ENCODE measurements at regions not wholly inside any gene's neighbourhood (a gene's known extent, or its start where the extent isn't known, plus 50 kb on each side); places are given as distances from the start of the nearest gene placed in this dataset.

DNA sequence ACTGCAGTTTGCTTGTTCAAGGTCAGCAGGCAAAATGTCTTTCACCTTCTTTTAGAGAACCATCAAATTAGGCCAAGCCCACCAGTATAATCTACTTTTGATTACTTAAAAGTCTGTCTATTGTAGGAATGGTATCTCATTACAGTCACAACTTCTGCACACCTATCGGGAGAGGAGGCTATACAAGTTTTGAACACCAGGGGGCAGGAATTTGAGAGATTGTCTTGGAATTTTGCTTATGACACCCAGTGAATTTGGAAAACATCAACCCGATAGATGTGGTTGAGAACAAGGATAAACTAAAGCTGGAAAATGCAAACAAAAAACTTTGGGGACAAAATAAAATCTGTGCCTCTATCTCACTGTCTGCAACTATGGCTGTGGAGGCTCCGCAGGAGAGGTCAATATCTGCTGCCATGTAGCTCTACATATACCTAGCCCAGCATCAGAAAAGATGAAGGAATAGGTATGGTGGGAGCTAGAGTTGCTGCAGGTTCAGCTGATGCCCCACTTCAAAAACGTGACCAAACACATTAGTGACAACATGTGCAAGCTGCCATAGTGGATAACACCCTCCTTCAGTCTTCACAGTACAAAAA, 1299.2 kb upstream of the SPRY2 start:
- TF ChIP-seq, protein P1, sequence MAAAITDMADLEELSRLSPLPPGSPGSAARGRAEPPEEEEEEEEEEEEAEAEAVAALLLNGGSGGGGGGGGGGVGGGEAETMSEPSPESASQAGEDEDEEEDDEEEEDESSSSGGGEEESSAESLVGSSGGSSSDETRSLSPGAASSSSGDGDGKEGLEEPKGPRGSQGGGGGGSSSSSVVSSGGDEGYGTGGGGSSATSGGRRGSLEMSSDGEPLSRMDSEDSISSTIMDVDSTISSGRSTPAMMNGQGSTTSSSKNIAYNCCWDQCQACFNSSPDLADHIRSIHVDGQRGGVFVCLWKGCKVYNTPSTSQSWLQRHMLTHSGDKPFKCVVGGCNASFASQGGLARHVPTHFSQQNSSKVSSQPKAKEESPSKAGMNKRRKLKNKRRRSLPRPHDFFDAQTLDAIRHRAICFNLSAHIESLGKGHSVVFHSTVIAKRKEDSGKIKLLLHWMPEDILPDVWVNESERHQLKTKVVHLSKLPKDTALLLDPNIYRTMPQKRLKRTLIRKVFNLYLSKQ (tag by site-specific recombination; IDR thresholded peaks at IDR 0.05; ENCODE audit: borderline replicate concordance), result no peak
- TF ChIP-seq ZNF549 (tag by site-specific recombination; IDR thresholded peaks at IDR 0.05) (no peak), ZNF48 (tag by site-specific recombination; IDR thresholded peaks at IDR 0.05) (no peak), GLIS2 (tag by site-specific recombination; IDR thresholded peaks at IDR 0.05) (no peak), ZBTB21 (tag by site-specific recombination; IDR thresholded peaks at IDR 0.05) (no peak), ZNF660 (tag by site-specific recombination; IDR thresholded peaks at IDR 0.05) (no peak), ZNF2 (tag by site-specific recombination; IDR thresholded peaks at IDR 0.05) (no peak), TRIM28 (IDR thresholded peaks at IDR 0.05; ENCODE audit: borderline replicate concordance, low read length) (no peak), ZNF423 (tag by site-specific recombination; IDR thresholded peaks at IDR 0.05) (no peak)
- H3K36me3 ChIP-seq (ENCODE audit: control insufficient read depth in 2 of 2, insufficient read depth in 1 of 2, low read length in 2 of 2), result no peaks in the 10 kb centered on the region
- no peaks in the 10 kb centered on the region for H3K4me1 ChIP-seq (ENCODE audit: control insufficient read depth, insufficient read depth, low read length)
- CTCF ChIA-PET, result interaction anchor here (0.5 to 1.6 kb wide), 11 partner anchors 9 to 546 kb away, joined by 3 to 9 read pairs (median 4); no protein-coding TSS in a partner anchor
- no peak overlapping the region for H3K4me3 ChIP-seq (ENCODE audit: low read depth, low read length)
- POLR2A ChIA-PET, result no interaction called here
- H3K27ac ChIP-seq (ENCODE audit: extremely low read depth, low read depth, low read length), result no peak overlapping the region
- H3K9me3 ChIP-seq (ENCODE audit: control insufficient read depth, insufficient read depth, low read depth, low read length), result no peaks in the 10 kb centered on the region

DNA sequence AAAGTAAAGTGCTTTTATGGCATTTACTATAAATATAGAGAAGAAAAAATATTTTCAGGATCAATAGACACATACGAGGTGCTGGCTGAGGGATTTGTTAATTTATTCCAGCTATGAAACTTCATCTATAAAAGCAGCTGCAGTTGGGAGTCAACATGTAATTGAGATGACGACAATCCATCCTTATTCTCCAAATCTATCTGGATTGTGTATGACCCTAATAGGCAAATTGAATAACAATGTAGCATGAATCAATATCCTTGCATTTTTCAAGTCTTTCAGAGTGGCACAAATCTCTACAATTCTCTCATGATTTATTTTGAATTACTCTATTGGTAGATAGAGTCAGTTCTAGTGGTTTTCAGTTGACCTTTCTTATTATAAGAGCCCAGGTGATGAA, 1296.5 kb upstream of the SPRY2 start:
- Histone ChIP-seq H3K27ac (ENCODE audit: extremely low read depth, low read depth, low read length) (no peak overlapping the region), H3K4me1 (ENCODE audit: control insufficient read depth, insufficient read depth, low read length) (no peaks in the 10 kb centered on the region), H3K4me3 (ENCODE audit: low read depth, low read length) (no peak overlapping the region), H3K36me3 (ENCODE audit: control insufficient read depth in 2 of 2, insufficient read depth in 1 of 2, low read length in 2 of 2) (no peaks in the 10 kb centered on the region), H3K9me3 (ENCODE audit: control insufficient read depth, insufficient read depth, low read depth, low read length) (no peaks in the 10 kb centered on the region)
- CTCF ChIA-PET, result no interaction called here
- POLR2A ChIA-PET, result no interaction called here
- TF ChIP-seq ZBTB7A (tag by site-specific recombination; IDR thresholded peaks at IDR 0.05; ENCODE audit: low read depth), result no peak
- TF ChIP-seq ZNF133 (tag by site-specific recombination; IDR thresholded peaks at IDR 0.05), result no peak
- TF ChIP-seq ZBTB17 (tag by site-specific recombination; IDR thresholded peaks at IDR 0.05), result no peak
- no peak for TF ChIP-seq ZNF645 (tag by site-specific recombination; IDR thresholded peaks at IDR 0.05)
- no peak for TF ChIP-seq SALL2 (tag by site-specific recombination; IDR thresholded peaks at IDR 0.05; ENCODE audit: borderline replicate concordance)
- no peak for TF ChIP-seq ZNF221 (tag by site-specific recombination; IDR thresholded peaks at IDR 0.05; ENCODE audit: borderline replicate concordance)
- TF ChIP-seq ZXDB (tag by site-specific recombination; IDR thresholded peaks at IDR 0.05), result no peak
- TF ChIP-seq, protein P2, sequence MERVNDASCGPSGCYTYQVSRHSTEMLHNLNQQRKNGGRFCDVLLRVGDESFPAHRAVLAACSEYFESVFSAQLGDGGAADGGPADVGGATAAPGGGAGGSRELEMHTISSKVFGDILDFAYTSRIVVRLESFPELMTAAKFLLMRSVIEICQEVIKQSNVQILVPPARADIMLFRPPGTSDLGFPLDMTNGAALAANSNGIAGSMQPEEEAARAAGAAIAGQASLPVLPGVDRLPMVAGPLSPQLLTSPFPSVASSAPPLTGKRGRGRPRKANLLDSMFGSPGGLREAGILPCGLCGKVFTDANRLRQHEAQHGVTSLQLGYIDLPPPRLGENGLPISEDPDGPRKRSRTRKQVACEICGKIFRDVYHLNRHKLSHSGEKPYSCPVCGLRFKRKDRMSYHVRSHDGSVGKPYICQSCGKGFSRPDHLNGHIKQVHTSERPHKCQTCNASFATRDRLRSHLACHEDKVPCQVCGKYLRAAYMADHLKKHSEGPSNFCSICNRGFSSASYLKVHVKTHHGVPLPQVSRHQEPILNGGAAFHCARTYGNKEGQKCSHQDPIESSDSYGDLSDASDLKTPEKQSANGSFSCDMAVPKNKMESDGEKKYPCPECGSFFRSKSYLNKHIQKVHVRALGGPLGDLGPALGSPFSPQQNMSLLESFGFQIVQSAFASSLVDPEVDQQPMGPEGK (tag by site-specific recombination; IDR thresholded peaks at IDR 0.05), result no peak
- TF ChIP-seq ZFHX2 (tag by site-specific recombination; conservative IDR thresholded peaks at IDR 0.05), result no peak
- TF ChIP-seq ZNF658 (tag by site-specific recombination; IDR thresholded peaks at IDR 0.05), result no peak
- TF ChIP-seq KLF7 (tag by site-specific recombination; IDR thresholded peaks at IDR 0.05; ENCODE audit: borderline replicate concordance), result no peak
- TF ChIP-seq, protein P3, sequence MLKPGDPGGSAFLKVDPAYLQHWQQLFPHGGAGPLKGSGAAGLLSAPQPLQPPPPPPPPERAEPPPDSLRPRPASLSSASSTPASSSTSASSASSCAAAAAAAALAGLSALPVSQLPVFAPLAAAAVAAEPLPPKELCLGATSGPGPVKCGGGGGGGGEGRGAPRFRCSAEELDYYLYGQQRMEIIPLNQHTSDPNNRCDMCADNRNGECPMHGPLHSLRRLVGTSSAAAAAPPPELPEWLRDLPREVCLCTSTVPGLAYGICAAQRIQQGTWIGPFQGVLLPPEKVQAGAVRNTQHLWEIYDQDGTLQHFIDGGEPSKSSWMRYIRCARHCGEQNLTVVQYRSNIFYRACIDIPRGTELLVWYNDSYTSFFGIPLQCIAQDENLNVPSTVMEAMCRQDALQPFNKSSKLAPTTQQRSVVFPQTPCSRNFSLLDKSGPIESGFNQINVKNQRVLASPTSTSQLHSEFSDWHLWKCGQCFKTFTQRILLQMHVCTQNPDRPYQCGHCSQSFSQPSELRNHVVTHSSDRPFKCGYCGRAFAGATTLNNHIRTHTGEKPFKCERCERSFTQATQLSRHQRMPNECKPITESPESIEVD (tag by site-specific recombination; IDR thresholded peaks at IDR 0.05), result no peak
- TF ChIP-seq, protein P4, sequence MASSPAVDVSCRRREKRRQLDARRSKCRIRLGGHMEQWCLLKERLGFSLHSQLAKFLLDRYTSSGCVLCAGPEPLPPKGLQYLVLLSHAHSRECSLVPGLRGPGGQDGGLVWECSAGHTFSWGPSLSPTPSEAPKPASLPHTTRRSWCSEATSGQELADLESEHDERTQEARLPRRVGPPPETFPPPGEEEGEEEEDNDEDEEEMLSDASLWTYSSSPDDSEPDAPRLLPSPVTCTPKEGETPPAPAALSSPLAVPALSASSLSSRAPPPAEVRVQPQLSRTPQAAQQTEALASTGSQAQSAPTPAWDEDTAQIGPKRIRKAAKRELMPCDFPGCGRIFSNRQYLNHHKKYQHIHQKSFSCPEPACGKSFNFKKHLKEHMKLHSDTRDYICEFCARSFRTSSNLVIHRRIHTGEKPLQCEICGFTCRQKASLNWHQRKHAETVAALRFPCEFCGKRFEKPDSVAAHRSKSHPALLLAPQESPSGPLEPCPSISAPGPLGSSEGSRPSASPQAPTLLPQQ (tag by site-specific recombination; IDR thresholded peaks at IDR 0.05), result no peak
- no peak for TF ChIP-seq FEZF1 (tag by site-specific recombination; IDR thresholded peaks at IDR 0.05)
- TF ChIP-seq, protein P5, sequence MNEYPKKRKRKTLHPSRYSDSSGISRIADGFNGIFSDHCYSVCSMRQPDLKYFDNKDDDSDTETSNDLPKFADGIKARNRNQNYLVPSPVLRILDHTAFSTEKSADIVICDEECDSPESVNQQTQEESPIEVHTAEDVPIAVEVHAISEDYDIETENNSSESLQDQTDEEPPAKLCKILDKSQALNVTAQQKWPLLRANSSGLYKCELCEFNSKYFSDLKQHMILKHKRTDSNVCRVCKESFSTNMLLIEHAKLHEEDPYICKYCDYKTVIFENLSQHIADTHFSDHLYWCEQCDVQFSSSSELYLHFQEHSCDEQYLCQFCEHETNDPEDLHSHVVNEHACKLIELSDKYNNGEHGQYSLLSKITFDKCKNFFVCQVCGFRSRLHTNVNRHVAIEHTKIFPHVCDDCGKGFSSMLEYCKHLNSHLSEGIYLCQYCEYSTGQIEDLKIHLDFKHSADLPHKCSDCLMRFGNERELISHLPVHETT (tag by site-specific recombination; IDR thresholded peaks at IDR 0.05), result no peak
- TF ChIP-seq WT1 (tag by site-specific recombination; IDR thresholded peaks at IDR 0.05), result no peak
- TF ChIP-seq, protein P6, sequence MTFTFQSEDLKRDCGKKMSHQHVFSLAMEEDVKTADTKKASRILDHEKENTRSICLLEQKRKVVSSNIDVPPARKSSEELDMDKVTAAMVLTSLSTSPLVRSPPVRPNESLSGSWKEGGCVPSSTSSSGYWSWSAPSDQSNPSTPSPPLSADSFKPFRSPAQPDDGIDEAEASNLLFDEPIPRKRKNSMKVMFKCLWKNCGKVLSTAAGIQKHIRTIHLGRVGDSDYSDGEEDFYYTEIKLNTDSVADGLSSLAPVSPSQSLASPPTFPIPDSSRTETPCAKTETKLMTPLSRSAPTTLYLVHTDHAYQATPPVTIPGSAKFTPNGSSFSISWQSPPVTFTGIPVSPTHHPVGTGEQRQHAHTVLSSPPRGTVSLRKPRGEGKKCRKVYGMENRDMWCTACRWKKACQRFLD (tag by site-specific recombination; IDR thresholded peaks at IDR 0.05), result no peak
